Amniotic stem cell (primary cell): ENCODE measurements at regions not wholly inside any gene's neighbourhood (a gene's known extent, or its start where the extent isn't known, plus 50 kb on each side); places are given as distances from the start of the nearest gene placed in this dataset.
"Not testable (repeated sequence)": the region's sequence is repeated elsewhere in the genome, so short reads cannot be mapped to it uniquely, and the experiment has no call there.

ENCODE experiments used
- DNase-seq: peaks from one replicate; lab custom pipeline; 2025; lab: John Stamatoyannopoulos, UW

DNA sequence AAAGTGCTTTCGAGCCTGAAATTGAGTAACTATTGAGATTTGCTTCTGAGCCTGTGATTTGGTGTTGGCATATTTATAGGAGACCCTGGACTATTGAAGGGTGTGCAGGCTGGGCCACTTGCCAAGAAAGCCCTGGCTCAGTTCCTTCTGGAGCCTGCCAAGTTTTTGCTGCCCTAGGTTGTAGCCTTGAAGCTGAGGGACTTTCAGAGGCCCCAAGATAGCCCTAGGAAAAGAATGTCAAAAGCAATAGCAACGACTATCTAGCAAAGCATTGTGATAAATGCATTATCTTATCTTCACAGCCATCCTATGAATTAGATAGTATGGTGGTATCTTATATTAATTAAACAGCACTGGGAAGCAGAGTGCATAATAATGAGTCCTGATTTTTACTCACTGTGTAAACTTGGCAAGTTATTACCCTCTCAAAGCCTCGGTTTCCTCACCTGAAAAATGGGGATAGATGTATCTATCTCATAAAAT is 473.7 kb upstream of the PODXL start:
- DNase-seq, result no peak

DNA sequence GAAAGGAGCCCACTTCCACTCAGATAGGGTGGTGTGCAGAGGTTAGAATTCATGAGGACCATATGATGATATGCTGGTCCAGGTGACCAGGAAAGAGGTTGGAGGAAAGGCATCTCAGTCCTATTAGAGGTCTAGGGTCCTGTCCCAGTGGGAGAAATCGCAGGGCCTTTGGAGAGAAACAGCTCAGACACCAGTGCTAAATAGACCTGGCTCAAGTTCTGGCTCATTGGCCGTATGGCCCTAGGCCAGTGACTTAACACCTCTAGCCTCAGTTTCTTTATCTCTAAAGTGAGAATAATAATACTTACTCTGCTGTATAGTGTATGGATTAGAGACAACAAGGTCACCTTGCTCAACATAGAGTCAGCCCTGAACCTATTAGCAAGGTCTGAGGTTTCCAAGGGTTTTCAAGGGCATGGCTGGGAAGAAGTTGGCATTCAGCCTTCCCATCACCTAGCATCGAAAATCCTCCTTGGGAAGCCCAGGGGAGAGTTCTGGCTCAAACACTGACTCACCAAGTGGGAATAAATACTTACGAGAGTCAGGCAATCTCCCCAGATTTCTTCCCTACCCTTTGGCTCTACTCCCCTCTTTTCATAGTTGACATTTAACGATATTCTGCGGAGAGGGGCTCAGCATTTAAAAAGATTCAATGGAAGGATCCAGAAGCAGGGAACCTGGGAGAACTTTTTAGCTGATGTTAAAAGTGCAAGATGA is 473.1 kb upstream of the PODXL start:
- no peak for DNase-seq

DNA sequence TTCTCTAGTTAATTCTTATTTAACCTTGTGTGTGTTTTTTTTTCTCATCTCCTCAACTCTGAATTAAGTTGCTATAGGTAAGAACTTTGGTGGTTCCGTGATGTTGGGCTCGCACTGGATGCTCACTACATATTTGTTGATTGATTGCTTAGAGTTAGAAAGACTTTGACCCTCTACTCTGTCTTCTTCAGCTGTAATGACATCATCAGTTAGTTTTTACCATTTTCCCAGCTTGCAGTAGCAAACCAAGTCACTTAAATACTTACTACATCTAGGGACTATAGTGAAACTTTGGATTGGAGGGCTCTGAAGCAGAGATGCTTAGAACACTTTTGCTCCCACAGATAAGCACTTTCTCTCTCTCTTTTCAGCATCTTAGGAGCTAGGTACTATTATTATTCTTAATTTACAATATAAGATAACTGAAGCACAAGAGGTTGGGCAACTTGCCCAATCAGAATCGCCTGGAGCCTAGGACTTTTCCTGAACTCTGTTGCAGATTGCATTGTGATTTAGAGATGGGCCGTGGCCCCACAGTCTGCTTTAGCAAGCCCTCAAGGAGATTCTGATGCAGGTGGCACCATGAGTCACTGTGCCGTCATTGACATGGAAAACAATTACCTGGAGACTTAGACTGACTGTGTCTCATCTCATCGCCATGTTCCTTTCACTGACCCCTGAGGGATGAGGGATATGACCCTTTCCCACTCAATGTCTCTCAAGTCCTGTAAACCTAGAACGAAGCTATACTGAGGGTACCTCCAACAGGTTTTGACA is 471.9 kb upstream of the PODXL start:
- no peak for DNase-seq

DNA sequence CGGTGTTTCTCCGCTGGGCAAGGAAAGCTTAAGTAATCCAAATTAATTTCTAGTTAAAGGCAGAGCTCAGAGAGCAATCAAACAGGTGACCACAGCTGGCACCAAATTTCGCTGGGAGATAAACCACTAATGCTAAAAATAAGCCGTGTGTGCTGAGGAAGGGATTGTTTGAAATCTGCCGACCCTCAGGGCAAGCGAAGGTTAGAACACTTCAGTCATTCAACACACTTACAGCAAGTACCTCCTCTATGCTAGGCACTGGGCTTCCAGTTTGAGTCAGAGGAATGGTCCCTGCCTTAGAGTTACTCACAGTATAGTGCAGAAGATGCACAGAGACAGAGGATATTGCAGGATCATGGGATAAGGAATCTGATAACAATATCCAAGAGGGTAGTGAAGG is 467.9 kb upstream of the PODXL start:
- no peak for DNase-seq

DNA sequence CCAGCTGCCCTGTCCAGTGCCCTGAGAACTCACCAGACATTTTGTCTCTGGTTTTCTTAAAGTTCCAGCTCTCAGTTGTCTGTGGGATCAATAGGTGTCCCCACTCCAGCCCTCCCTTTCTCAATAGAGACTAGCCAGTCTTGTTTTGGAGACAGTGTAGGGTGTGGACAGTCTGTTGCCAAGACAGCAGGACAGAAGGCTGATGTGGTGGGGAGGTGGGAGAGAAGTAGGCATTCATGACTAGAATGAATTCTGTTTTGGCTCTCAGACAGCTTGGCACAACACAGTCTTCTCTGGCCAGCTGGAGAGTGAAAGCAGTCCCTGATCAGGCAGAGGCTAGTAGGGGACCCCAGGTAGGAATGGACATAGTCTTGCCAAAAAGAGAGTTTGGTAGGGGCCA is 467.0 kb upstream of the PODXL start:
- no peak for DNase-seq

DNA sequence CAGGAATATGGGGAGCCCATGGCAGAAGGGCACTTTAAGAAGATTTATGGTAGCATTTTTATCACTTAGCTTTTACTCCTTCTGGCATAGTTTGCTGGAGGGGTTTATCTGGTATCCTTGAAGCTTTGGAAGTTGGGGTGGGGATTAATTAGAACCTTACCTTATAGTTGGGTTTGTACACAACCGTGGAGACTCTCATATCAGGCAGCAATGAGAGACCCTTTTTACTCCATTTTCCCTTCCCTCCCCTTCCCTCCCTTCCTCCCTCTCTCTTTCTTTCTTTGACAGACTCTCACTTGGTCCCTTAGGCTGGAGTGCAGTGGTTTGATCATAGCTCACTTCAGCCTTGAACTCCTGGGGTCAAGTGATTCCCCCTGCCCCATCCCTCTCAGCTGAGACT is 465.8 kb upstream of the PODXL start:
- DNase-seq, result no peak

DNA sequence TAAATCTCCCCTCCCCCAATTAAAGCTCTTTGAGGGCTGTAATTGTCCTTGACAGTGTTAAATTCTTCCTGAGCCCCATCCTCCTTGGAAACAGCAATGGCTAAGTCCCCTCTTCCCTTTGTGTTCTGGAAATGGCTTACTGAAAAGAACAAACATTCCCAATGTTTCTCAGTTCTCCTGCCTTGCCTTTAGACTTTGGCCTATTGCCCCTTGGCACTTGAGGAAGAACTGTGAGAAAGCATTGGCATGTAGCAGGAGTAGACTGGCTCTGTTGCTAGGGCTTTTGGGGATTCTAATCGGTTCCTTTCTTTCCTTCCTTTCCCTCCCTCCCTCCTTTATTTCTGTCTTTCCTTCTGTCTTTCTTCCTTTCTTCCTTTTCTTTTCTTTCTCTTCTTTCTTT is 463.3 kb upstream of the PODXL start:
- no peak for DNase-seq

DNA sequence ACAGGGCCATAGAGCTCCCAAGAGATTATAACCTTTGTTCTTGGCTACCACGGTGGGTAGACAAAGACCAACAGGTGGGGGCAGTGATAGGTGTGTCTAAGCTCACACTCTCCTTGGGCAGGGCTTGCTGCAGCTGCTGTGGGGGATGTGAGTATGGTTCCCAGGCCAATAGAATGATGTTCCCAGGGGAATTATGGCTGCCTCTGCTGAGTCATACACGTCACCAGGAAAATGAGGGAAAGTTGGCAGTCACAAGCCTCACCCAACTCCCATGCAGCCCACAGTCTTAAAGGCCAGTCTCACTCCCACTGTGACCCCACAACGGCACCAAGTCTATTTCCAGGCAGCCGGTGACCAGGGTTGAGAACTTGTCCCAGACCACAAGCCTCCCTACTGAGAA is 453.4 kb upstream of the PODXL start:
- DNase-seq, result no peak

DNA sequence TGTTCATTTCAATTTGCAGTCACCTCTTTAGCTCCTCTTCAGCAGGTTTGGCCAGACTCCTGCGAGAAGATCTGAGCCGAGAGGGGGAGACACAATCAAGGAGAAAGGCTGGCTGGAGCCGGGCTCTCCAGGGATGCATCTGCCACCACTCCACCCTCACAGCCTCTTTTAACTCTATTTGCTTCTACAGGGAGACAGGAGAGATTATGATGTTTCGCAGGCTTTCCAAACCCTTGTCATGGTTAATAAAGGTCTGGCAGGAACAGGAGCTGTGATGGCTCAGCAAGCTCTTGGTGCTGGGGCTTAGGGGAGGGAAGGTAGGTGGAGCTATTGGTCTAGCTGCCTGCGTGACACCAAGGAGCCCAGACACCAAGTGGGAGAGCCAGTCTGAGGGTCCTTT is 448.1 kb upstream of the PODXL start:
- no peak for DNase-seq

DNA sequence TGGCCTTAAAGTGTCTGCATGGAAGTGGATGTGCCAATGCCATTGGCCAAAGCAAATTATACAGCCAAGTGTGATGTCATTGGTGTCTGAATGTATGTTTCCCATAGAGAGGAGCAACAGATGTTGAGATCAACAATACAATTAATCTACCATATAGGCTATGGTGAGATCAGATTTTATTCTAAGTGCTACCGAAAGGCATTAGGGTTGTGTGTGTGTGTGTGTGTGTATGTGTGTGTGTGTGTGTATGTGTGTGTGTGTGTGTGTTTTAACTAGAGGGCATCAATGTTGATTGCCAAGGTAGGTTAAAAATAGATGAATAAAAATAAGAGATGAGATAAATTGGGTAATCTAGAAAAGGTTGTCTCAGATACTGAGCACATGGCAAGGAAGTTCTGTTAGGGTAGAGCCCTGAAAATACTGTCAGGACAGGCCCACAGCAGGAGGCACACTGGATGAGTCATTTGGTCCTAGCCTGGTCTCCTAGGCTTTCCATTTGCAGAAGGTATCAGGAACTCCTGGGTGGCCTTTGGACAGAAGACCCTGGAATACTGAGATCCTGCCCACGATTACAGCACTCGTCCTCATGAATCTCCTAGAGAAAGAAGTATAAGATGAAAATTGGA is 446.0 kb upstream of the PODXL start:
- no peak for DNase-seq

DNA sequence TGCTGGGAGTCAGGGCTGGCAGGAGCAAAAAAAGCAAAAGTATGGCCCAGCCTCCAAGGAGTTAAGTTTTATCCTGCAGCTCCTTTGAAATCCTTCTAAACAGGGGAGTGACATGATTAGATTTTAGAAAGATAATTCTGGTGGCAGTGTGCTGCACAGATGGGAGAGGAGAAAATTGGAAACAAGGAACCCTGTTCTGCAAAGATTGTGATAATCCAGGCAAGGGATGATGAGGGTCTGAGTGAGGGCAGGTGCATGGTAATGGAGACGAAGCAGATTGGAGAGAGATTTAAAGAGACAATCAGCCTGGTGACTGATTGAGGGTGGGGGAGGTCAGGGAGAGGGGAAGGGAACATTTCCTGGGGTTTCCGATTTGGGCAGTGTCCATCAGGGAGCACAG is 444.7 kb upstream of the PODXL start:
- DNase-seq, result no peak

DNA sequence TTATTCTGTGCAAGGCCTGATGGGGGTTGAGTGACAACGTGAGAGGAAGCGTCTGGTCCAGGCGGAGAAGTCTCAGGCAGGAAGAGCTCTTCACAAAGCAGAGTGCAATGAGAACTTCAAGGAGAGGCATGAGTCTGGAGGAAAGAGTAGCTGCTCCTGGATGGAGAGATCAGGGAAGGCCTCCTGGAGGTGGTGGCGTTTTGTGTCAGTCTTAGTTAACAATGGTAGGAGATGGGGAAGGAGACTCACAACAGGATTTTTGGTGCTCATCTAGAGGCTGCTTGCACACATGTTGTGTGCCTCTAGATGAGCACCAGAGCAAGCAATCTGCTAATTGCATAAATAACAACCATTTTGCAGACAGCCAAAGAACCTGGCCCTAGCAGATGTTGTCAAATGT is 442.8 kb upstream of the PODXL start:
- DNase-seq, result no peak

DNA sequence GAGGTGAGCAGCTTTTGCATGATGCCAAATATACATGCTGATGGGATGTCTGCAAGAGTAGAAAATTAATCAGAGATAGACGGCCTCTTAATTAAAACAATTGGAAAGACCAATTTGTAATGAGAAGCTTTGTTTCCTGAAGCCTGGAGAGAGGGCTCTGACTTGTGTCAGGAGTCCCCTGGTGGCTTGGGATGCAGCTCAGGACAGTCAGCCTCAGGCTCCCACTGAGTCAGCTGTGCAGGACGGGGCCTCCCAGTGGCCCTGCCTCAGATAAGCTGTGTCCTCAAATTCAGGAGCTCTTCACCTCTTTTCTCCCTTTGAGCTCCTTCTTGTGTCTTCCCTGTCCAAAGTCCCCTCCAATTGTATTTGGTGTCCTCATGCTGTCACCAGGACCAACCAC is 438.9 kb upstream of the PODXL start:
- no peak for DNase-seq

DNA sequence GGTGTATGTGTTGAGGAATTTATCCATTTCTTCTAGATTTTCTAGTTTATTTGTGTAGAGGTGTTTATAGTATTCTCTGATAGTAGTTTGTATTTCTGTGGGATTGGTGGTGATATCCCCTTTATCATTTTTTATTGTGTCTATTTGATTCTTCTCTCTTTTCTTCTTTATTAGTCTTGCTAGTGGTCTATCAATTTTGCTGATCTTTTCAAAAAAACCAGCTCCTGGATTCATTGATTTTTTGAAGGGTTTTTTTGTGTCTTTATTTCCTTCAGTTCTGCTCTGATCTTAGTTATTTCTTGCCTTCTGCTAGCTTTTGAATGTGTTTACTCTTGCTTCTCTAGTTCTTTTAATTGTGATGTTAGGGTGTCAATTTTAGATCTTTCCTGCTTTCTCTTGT is 424.6 kb upstream of the PODXL start:
- DNase-seq, result not testable (repeated sequence)

DNA sequence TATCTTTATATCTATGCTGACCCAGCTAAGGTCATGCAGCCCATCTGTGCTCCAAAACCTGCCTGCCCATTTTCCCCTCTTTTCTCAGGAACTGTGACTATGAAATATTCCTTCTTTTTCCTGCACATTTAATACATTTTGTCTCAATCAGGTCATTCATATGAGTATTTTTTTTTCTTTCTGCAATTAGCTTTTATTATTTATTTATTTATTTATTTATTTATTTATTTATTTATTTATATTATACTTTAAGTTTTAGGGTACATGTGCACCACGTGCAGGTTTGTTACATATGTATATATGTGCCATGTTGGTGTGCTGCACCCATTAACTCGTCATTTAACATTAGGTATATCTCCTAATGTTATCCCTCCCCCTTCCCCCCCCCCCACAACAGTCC is 421.7 kb upstream of the PODXL start:
- DNase-seq, result not testable (repeated sequence)

DNA sequence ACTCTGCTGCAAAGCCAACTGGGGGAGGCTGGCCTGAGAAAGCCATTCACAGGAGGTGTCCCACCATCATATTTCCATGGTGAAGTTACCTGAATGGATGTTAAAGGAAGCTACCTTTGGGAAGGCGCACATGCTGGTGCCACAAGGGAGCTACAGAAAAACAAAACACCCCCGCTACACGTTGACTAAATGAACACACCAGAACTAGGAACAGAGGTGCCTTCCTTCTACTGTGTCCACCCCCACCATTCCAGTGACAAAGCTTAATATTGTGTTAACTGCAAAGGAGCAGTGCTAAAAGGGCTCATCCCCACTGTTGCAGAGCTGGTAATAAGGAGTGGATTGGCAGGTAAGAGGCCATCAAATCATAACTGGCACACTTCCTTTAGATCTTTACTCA is 420.0 kb upstream of the PODXL start:
- no peak for DNase-seq

DNA sequence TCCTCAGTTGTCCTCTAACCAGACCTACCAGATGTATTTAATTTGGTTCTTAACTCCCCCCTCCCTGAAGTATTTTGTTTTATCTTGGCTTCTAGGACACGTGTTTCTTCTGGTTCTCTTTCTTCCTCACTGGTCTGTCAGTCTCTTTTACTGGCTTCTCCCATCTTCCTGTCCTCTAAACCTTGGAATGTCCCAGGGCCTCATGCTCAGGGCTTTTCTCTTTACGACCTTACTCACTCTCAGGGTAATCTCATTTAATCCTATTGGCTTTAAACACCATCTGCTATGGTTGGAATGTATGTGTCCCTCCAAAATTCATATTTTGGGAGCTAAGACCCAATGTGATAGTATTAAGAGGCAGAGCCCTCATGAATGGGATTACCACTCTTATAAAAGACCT is 418.2 kb upstream of the PODXL start:
- DNase-seq, result no peak

DNA sequence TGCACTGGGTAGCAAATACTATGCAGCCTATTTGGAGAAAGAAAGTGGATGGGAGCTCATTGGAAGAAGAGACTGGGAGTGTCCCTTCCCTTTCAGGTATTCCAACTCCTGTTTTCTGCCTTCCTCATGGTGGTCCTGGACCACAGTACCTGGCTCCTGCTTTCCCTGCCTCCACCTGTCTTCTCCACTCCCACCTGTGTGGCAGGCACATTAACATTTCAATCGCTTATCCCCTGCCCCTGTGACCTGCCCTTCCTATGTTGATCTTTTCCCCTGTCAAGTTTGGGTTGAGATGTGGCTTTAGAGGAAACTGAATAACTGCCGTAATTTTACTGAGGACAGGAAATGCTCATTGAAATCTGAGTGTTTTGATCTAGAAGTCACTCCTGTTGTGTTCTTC is 415.8 kb upstream of the PODXL start:
- DNase-seq, result no peak

DNA sequence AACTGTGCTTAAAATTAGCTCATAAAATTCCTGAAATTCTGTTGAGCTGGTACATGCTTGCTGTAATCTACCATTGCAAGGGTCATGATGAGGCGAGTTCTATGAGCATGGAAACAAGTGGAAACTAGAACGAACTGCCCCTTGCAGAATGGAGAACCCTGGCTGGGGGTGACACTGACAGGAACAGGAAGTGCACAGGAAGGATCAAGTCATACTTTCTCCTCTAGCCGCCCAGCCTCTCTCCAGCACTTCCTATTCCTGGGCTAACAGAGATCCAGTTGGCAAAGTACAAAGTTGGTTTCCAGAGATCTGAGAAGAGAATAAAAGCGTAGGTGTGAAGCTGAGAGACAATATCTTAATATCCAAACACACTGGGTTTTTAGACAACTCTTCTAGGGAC is 414.2 kb upstream of the PODXL start:
- no peak for DNase-seq

DNA sequence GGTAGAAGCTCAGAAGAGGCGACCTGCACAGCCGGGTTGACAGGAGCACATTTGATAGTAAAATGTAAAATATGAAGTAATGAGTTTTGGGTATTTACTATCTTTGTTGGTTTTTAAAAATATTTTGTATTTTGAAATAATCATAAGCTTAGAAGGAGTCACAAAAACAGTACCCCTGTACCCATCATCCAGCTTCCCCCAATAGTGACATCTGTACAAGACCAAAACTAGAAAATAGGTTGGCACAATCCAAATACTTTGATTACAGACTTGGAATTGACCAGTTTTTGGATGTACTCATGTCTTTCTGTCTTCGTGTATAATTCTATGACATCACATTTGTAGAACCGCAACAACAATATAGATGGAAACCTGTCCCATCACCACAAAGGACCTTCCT is 413.1 kb upstream of the PODXL start:
- DNase-seq, result no peak

DNA sequence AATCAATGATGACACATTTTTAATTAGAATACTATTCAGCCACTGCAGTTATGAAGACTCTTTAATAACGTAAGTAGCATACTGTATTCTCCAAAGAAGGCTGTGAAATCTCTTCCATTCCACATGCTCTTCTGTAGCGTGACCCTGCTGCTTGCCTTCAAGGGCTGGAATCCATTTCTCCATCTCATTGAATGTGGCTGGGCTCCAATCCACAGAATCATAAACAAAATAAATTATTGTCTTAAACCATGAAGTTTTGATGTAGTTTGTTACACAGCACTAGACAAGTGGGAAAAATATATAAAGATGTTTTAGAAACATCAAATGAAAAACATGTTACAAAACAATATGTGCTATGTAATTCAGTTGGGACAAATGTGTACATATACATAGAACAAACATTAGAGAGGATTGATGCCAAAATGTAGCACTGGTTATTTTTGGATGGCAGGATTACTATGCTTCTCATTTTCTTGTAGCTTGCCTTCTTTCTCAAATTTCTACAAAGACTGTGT is 410.8 kb upstream of the PODXL start:
- DNase-seq, result no peak

DNA sequence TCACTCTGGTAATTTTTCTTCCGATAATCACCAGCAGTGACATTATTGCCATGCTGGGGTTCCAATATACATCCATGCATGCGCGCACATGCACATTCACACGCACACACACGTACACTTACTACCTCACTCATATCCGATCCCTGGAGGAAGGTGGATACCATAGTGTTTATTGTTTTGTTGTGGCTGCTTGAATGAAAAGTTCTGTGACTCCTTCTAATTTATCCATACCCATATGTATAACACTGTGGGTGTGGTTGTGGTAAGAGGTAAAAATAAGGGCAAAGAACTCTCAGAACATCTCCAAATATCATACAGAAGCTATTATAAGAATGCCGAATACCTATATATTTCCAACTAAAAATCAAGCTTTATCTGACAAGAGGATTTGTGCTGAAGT is 407.8 kb upstream of the PODXL start:
- no peak for DNase-seq

DNA sequence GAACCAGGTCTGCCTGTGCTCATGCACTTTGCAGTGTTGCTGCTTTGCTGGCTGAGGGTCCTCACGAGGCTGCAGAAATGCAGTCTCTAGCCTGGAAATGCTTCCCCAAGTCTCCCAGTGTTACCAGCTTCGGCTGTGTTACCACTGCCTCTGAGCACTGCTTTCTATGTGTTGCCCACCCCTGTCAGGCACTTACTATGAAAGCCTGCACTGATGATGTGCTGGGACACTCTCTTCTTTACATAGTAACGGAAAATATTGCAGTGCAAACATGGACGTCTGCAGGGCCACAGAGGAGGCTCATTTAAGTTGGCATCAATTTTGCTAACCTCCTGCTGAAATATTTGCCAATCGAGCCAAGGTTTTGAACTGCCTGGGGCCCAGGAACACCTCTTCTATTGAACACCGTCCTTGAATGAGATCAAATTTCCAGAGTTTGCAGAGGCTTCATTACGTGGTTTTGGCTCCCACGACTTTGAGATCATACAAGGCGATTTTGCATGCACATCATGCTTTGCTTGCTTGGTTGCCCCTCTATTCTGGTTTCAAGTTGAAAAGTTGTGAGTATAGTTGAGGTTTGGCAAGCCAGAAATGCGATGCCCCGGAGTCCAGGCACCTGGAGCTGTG is 404.7 kb upstream of the PODXL start:
- no peak for DNase-seq
